Ovary (tissue), 7 donors: ENCODE measurements at regions not wholly inside any gene's neighbourhood (a gene's known extent, or its start where the extent isn't known, plus 50 kb on each side); places are given as distances from the start of the nearest gene placed in this dataset.

Experiments
- DNase-seq, 5 donors: peaks; one replicate each; pipeline ENCODE4 v3.0.0-alpha.2; 2019 to 2020
- H3K27ac ChIP-seq, 2 donors: fragments of 200-600 bp; one replicate each; pipeline versions ENCODE4 v1.5.1 to v1.8.0; 2019 to 2022
- H3K27me3 ChIP-seq: fragments of 200-600 bp; one replicate; pipeline ENCODE4 v1.8.0; 2022
- H3K36me3 ChIP-seq: fragments of 200-600 bp; sonication (generic); one replicate; pipeline ENCODE4 v1.5.1; 2019
- H3K4me1 ChIP-seq: one replicate; pipeline ENCODE4 v1.8.1; 2013; ENCODE audit warnings: mild to moderate bottlenecking, moderate library complexity; ENCODE audit not compliant: insufficient read depth
- H3K4me3 ChIP-seq: fragments of 200-600 bp; sonication (generic); one replicate; pipeline ENCODE4 v1.5.1; 2017
- H3K9me3 ChIP-seq, 2 donors: fragments of 200-600 bp in 1 of 2; sonication (generic) in 1 of 2; one replicate each; pipeline versions ENCODE4 v1.5.1 to v1.8.1; 2013 to 2019; ENCODE audit warnings: mild to moderate bottlenecking in 1 of 2, moderate library complexity in 1 of 2
- CTCF ChIP-seq, 3 donors: fragments of 450-650 bp in 2 of 3; fragments of 200-600 bp in 1 of 3; IDR thresholded peaks; one replicate each; pipeline versions ENCODE4 v1.5.1 to v1.8.0; 2016 to 2022; ENCODE audit warnings: antibody characterized with exemption in 3 of 3, mild to moderate bottlenecking in 1 of 3
- EP300 ChIP-seq: sonication (generic); formaldehyde crosslinking; IDR thresholded peaks from one replicate; pipeline ENCODE4 v1.6.1; 2017; ENCODE audit warnings: antibody characterized with exemption
- POLR2A ChIP-seq: fragments of 450-650 bp; IDR thresholded peaks from one replicate; pipeline ENCODE4 v1.6.1; 2017; ENCODE audit warnings: antibody characterized with exemption, mild to moderate bottlenecking, moderate library complexity
- WGBS, 3 donors: extraction: QIAGEN DNeasy Blood & Tissue Kit in 1 of 3; methylation state at CpG; one replicate each; pipeline versions ENCODE4 v1.1.5 to v1.1.7; 2013 to 2017; 5-methylcytosine and 5-hydroxymethylcytosine counted together
- intact Hi-C, 4 donors: fragments of 100-400 bp; cut with DNase I; formaldehyde crosslinking; loops; one replicate each; pipeline versions ENCODE4 v1.11.0 to v1.15.1; 2022 to 2023
- donor health status: DM: no; HTN: no; CAD: no; lungs with moderate emphysema.
- donor health status: DM: no; HTN: no; CAD: no.
- donor health status: Bipolar disorder and iron deficiency.
- donor health status: DM: no; HTN: no; CAD: no.
- donor health status: DM: yes; HTN: yes; CAD: no.

DNA sequence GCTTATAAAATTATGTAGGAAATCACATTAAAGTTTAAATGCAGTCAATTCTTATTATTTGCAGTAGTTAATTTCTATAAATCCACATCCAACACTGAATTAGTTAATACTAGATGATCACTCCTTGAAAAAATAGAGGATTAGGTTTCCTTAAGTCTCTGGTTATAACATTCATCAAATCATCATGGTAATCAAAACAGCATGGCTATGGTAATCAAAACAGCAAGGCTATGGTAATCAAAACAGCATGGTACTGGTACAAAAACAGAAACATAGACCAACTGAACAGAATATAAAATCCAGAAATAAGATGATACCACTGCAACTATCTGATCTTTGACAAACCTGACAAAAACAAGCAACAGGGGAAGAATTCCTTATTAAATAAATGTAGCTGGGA lies 814.6 kb upstream of the CCDC179 start:
- no peaks in the 10 kb centered on the region for H3K9me3 ChIP-seq
- no peak for DNase-seq
- no peak overlapping the region for H3K27ac ChIP-seq
- TF ChIP-seq EP300 (no peak), CTCF (IDR thresholded peaks at IDR 0.05) (no peak), POLR2A (no peak)
- no peak overlapping the region for H3K4me3 ChIP-seq
- no peaks in the 10 kb centered on the region for H3K4me1 ChIP-seq
- intact Hi-C loops = no loop called here
- no peaks in the 10 kb centered on the region for H3K36me3 ChIP-seq
- no peaks in the 10 kb centered on the region for H3K27me3 ChIP-seq

GRCh38 chr11:23679041-23679440 lies 817.8 kb upstream of the LUZP2 start:
- intact Hi-C loops = no loop called here
- no peaks in the 10 kb centered on the region for H3K4me1 ChIP-seq
- 83 to 94% (median 83%) methylated on average over 1 of the region's 1 CpG for WGBS, 3 donors
- H3K27ac ChIP-seq = no peak overlapping the region
- no peak for DNase-seq
- no peaks in the 10 kb centered on the region for H3K27me3 ChIP-seq
- no peak for TF ChIP-seq EP300
- TF ChIP-seq POLR2A = no peak
- no peak for TF ChIP-seq CTCF (IDR thresholded peaks at IDR 0.05)
- no peaks in the 10 kb centered on the region for H3K36me3 ChIP-seq
- H3K9me3 ChIP-seq = no peaks in the 10 kb centered on the region
- H3K4me3 ChIP-seq = no peak overlapping the region

GRCh38 chr11:23679981-23680380 lies 816.9 kb upstream of the LUZP2 start:
- H3K4me3 ChIP-seq = no peak overlapping the region
- WGBS, 3 donors = 91 to 94% (median 92%) methylated on average over 10 of the region's 10 CpGs
- H3K36me3 ChIP-seq = no peaks in the 10 kb centered on the region
- no peaks in the 10 kb centered on the region for H3K9me3 ChIP-seq
- no peak overlapping the region for H3K27ac ChIP-seq
- H3K27me3 ChIP-seq = no peaks in the 10 kb centered on the region
- DNase-seq = no peak
- TF ChIP-seq POLR2A (no peak), EP300 (no peak), CTCF (IDR thresholded peaks at IDR 0.05) (no peak)
- H3K4me1 ChIP-seq = no peaks in the 10 kb centered on the region
- intact Hi-C loops = no loop called here

DNA sequence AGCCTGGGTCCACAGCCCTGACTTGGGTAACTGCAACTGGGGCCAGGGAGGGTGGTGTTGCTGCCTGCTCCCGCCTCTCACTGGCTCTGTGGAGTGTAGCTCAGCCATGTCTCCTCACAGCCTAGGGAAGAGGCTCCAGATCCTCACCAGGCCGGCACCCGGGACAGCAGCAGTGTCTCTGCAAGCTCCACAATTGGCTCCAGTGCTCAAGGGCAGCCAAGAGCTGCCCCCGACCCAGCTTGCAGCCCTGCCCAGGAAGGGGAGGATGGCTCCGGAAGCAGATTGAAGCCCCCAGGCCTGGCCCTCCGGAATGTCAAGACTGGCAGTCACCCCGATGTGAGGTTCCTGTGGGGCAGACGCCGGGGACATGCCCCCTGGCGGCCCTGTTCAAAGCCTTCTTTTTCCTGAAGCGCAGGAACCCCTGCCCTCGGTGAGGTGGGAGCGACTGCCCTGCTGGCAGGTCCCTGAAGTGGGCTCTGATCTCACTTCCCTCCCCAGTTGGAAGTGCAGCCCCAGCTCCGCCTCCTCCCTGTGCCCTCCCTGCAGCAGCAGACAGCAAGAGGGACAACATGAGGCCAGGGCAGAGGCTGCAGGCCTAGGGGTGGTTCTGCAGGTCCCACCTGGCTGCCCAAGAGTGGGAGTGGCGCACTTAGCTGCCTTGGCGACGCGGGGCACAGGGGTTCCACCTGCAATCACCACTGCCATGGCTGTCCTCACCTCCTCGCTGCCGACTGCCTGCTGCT lies 816.2 kb upstream of the LUZP2 start:
- Histone ChIP-seq H3K27me3 (no peaks in the 10 kb centered on the region), H3K4me3 (no peak overlapping the region), H3K9me3 (no peaks in the 10 kb centered on the region), H3K27ac (no peak overlapping the region), H3K36me3 (no peaks in the 10 kb centered on the region), H3K4me1 (no peaks in the 10 kb centered on the region)
- intact Hi-C loops = no loop called here
- TF ChIP-seq EP300 = no peak
- no peak for TF ChIP-seq POLR2A
- no peak for TF ChIP-seq CTCF (IDR thresholded peaks at IDR 0.05)
- peak in 2 of 5 donors; percentile 6 to 14 for DNase-seq
- 88 to 90% (median 89%) methylated on average over 15 to 20 of the region's 20 CpGs for WGBS, 3 donors
